ENCODE measurements at regions not wholly inside any gene's neighbourhood (a gene's known extent, or its start where the extent isn't known, plus 50 kb on each side); places are given as distances from the start of the nearest gene placed in this dataset.

- H3K27me3 ChIP-seq (ENCODE audit: insufficient read depth, low read length): no peaks in the 10 kb centered on the region
- no peak overlapping the region for H3K27ac ChIP-seq (ENCODE audit: low read depth, low read length)
- H3K79me2 ChIP-seq (ENCODE audit: insufficient read depth, low read length): no peaks in the 10 kb centered on the region
- BruUV-seq (replicated peaks): no TSS peak
- ChIA-PET POLR2A (no interaction called here), CTCF (no interaction called here), RAD21 (ENCODE audit: low non-redundant PET in 1 of 2, low total read pairs in 2 of 2, uncharacterized antibody in 2 of 2, unreplicated experiment in 2 of 2) (no interaction called here)
- H2AFZ ChIP-seq (ENCODE audit: low read depth, low read length, poor library complexity, severe bottlenecking): no peak overlapping the region
- H3K9me2 ChIP-seq (ENCODE audit: insufficient read depth): no peaks in the 10 kb centered on the region
- H3K9ac ChIP-seq (ENCODE audit: low read length): no peak overlapping the region
- intact Hi-C loops (cut with micrococcal nuclease): no loop called here
- no peaks in the 10 kb centered on the region for H3K4me1 ChIP-seq (ENCODE audit: control insufficient read depth in 1 of 2, insufficient read depth in 2 of 2, low read length in 2 of 2)
- H3K36me3 ChIP-seq (ENCODE audit: control insufficient read depth in 1 of 2, insufficient read depth in 2 of 2, low read length in 2 of 2): no peaks in the 10 kb centered on the region
- H3K4me2 ChIP-seq (ENCODE audit: low read length): no peak overlapping the region
- DNase-seq (ENCODE audit: low read depth, low spot score) (no peak), ATAC-seq (no peak)
- H4K20me1 ChIP-seq (ENCODE audit: insufficient read depth): no peaks in the 10 kb centered on the region
- peaks cover 12 to 24% of the 10 kb centered on the region in 2 experiments; a peak in 2 of 4 replicates for H3K9me3 ChIP-seq (ENCODE audit: control insufficient read depth in 1 of 2, insufficient read depth in 1 of 2, low read depth in 1 of 2, low read length in 2 of 2)
- no peak overlapping the region for H3K4me3 ChIP-seq (replicated peaks in 1 of 2; ENCODE audit: low read depth in 1 of 2, low read length in 2 of 2)
- no peak for TF ChIP-seq TCF7L2 (IDR thresholded peaks at IDR 0.05; ENCODE audit: borderline replicate concordance, extremely low read depth, insufficient read depth, insufficient read length)
Measured at GRCh38 chr10:8725343-8725742, 670.9 kb downstream of the GATA3 start.

GRCh38 chr10:8726084-8726778, 671.7 kb downstream of the GATA3 start:
- Histone ChIP-seq H3K4me2 (ENCODE audit: low read length) (no peak overlapping the region), H3K27ac (ENCODE audit: low read depth, low read length) (no peak overlapping the region), H2AFZ (ENCODE audit: low read depth, low read length, poor library complexity, severe bottlenecking) (no peak overlapping the region), H3K4me3 (replicated peaks in 1 of 2; ENCODE audit: low read depth in 1 of 2, low read length in 2 of 2) (no peak overlapping the region), H3K9ac (ENCODE audit: low read length) (no peak overlapping the region), H3K9me3 (ENCODE audit: control insufficient read depth in 1 of 2, insufficient read depth in 1 of 2, low read depth in 1 of 2, low read length in 2 of 2) (peaks cover 12 to 26% of the 10 kb centered on the region in 2 experiments; a peak in 2 of 4 replicates), H4K20me1 (ENCODE audit: insufficient read depth) (no peaks in the 10 kb centered on the region), H3K27me3 (ENCODE audit: insufficient read depth, low read length) (no peaks in the 10 kb centered on the region), H3K9me2 (ENCODE audit: insufficient read depth) (no peaks in the 10 kb centered on the region), H3K36me3 (ENCODE audit: control insufficient read depth in 1 of 2, insufficient read depth in 2 of 2, low read length in 2 of 2) (no peaks in the 10 kb centered on the region), H3K79me2 (ENCODE audit: insufficient read depth, low read length) (no peaks in the 10 kb centered on the region), H3K4me1 (ENCODE audit: control insufficient read depth in 1 of 2, insufficient read depth in 2 of 2, low read length in 2 of 2) (no peaks in the 10 kb centered on the region)
- intact Hi-C loops (cut with micrococcal nuclease): no loop called here
- ChIA-PET CTCF (no interaction called here), POLR2A (no interaction called here), RAD21 (ENCODE audit: low non-redundant PET in 1 of 2, low total read pairs in 2 of 2, uncharacterized antibody in 2 of 2, unreplicated experiment in 2 of 2) (no interaction called here)
- DNase-seq (ENCODE audit: low read depth, low spot score) (no peak), ATAC-seq (no peak)
- no peak for TF ChIP-seq JUND (IDR thresholded peaks at IDR 0.05)
- no peak for TF ChIP-seq ELF1 (IDR thresholded peaks at IDR 0.05; ENCODE audit: borderline replicate concordance, low read depth)
- TF ChIP-seq EZH2phosphoT487 (IDR thresholded peaks at IDR 0.05; ENCODE audit: borderline replicate concordance): no peak
- no peak for TF ChIP-seq EZH2 (IDR thresholded peaks at IDR 0.05)
- TF ChIP-seq CTCF (IDR thresholded peaks at IDR 0.05 in 2 of 3, conservative IDR thresholded peaks at IDR 0.05 in 1 of 3; ENCODE audit: borderline replicate concordance in 1 of 3, insufficient read depth in 1 of 3, low read depth in 2 of 3, low read length in 2 of 3): no peak
- TF ChIP-seq RAD21 (IDR thresholded peaks at IDR 0.05; ENCODE audit: low read depth): no peak
- no peak for TF ChIP-seq ZBTB33 (IDR thresholded peaks at IDR 0.05; ENCODE audit: extremely low read depth, insufficient replicate concordance, low read length)
- TF ChIP-seq FOSL1 (IDR thresholded peaks at IDR 0.05; ENCODE audit: low read depth): no peak
- no peak for TF ChIP-seq SP1 (IDR thresholded peaks at IDR 0.05; ENCODE audit: low read depth)
- TF ChIP-seq CEBPB (IDR thresholded peaks at IDR 0.05; ENCODE audit: low read depth): no peak
- no peak for TF ChIP-seq SRF (IDR thresholded peaks at IDR 0.05; ENCODE audit: low read depth)
- TF ChIP-seq EGR1 (IDR thresholded peaks at IDR 0.05; ENCODE audit: low read depth): no peak
- TF ChIP-seq YY1 (IDR thresholded peaks at IDR 0.05; ENCODE audit: extremely low read depth, insufficient replicate concordance, low read depth, low read length): no peak
- TF ChIP-seq ZFX (IDR thresholded peaks at IDR 0.05): no peak
- no peak for TF ChIP-seq POLR2A (IDR thresholded peaks at IDR 0.05; ENCODE audit: borderline replicate concordance, extremely low read depth, insufficient read depth, insufficient read length)
- TF ChIP-seq ATF3 (IDR thresholded peaks at IDR 0.05): no peak
- TF ChIP-seq CBX3 (IDR thresholded peaks at IDR 0.05; ENCODE audit: low read depth): no peak
- no TSS peak for BruUV-seq (replicated peaks)

All from HCT116 (cell line).